PC-3 (cell line): ENCODE measurements at regions not wholly inside any gene's neighbourhood (a gene's known extent, or its start where the extent isn't known, plus 50 kb on each side); places are given as distances from the start of the nearest gene placed in this dataset.

ENCODE experiments used
- EZH2 ChIP-seq: fragments of 300-600 bp; sonication (generic); IDR thresholded peaks from one replicate; pipeline ENCODE4 v1.6.1; 2017; ENCODE audit warnings: antibody characterized with exemption, mild to moderate bottlenecking, low read length; ENCODE audit not compliant: unreplicated experiment
- TF ChIP-seq, protein P1 (sequence below): fragments of 300-600 bp; sonication (generic); conservative IDR thresholded peaks from 2 replicates; pipeline ENCODE4 v1.5.1; 2017; ENCODE audit warnings: antibody characterized with exemption, low read depth, mild to moderate bottlenecking, low read length

DNA sequence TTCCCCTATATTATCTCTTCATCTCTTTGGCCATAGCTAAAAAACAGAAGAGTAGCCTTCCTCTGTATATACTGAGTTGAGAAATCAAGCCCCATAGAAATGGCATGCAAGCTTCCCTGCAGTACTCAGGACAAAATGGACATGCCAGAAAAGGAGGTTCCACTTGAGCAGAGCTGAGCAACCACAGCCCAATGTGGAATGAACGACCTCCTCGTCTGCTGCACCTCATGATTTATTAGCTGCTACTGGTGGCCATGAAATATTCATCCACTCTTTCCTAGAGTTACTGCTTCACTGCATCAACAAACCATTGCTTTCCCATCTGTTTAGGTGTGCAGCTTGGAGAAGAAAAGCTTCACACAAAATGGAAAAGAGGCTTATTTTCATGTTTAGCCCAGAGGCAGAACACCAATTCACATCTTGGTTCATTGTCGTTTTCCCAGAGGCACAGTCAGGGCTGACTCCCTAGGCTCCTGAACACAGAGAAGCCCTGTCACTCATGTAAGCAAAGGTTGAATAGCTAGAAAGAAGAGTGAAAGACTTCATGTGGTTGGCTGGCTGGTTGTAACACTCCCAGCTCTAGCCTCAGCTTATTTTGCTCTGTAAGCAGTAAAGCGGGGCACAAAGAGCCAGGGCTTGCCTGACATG is 148.0 kb downstream of the TSEN15 start:
- TF ChIP-seq, protein P1, sequence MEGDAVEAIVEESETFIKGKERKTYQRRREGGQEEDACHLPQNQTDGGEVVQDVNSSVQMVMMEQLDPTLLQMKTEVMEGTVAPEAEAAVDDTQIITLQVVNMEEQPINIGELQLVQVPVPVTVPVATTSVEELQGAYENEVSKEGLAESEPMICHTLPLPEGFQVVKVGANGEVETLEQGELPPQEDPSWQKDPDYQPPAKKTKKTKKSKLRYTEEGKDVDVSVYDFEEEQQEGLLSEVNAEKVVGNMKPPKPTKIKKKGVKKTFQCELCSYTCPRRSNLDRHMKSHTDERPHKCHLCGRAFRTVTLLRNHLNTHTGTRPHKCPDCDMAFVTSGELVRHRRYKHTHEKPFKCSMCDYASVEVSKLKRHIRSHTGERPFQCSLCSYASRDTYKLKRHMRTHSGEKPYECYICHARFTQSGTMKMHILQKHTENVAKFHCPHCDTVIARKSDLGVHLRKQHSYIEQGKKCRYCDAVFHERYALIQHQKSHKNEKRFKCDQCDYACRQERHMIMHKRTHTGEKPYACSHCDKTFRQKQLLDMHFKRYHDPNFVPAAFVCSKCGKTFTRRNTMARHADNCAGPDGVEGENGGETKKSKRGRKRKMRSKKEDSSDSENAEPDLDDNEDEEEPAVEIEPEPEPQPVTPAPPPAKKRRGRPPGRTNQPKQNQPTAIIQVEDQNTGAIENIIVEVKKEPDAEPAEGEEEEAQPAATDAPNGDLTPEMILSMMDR: no peak
- no peak for TF ChIP-seq EZH2
